Renal cortical epithelial cell (primary cell): ENCODE measurements at regions not wholly inside any gene's neighbourhood (a gene's known extent, or its start where the extent isn't known, plus 50 kb on each side); places are given as distances from the start of the nearest gene placed in this dataset.

Source experiments
- DNase-seq: peaks from one replicate; pipeline ENCODE4 v3.0.0-alpha.2; 2011; ENCODE audit warnings: low read depth

DNA sequence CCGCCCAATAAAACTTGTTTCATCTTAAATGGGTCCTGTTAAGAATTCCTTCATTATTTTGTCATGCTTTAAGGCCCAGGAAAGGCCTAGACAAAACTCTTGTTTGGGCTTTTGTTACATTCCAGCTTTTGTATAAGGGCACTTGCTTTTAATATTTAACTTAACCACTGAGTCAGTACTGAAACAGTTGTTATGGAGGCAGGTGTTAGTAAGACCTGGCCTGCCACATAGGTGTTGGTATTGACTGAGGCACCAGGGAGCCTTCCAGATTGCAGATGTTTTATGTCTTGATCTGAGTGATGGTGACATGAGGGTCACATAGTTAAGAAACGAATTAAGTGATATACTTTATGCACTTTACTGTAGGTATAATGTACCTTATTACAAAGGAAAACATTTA, 274.9 kb upstream of the TGFBR2 start:
- peak; percentile 93 for DNase-seq

DNA sequence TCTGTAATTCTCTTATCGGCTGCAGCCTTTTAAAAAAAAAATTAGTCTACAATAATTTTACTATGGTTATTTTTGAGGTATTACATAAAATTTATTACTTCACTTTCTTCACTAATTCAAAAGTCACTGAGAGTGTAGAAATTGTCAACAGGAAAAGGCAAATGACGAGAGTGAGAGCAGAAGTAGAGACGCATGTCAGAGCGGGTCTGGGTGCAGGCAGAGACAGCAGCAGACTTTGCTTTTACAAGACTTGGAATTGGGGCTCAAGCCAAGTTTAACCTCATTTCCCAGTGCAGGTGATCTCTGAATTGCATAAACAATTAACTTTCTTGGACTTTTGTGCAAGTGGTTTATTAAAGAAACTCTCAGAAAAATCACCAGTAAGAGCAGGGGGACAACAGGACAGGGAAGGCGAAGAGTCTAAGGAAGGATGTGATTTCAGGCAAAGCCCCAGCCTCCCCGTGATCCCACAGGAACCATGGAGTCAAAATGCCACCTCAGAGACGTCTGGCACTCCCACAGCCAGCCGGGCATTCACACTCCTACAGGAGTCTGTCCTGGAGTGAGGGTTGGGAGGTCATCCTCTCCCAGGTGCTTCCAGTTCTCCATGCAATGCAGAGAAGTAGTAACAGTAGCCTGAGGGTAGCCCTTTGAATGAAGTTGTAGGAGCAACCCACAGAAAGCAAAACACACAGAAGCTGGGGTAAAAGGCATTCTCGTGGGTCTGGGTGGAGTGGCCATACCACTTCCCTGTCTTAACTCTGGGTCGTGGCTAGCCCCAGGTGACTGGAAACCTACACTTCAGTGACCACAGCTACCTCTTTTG, 274.0 kb upstream of the TGFBR2 start:
- DNase-seq: peak; percentile 84

DNA sequence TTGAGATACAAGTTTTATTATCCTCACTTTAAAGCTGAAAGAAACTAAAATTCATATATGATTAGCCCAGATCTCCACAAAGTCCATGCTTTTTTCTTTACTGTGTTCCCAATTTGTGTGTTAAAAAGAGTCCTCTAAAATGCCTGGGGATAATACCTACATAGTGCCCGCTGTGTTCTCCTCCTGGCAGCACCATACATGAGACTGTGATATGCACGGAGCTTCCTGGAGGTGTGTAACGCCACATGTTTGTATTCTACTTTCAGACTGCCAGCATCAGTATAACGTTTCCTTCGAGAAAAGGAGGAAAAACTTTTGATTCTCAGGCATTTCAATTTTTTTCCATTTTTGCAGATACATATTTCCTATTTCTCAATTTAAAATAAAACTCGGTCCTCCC, 273.3 kb upstream of the TGFBR2 start:
- no peak for DNase-seq

DNA sequence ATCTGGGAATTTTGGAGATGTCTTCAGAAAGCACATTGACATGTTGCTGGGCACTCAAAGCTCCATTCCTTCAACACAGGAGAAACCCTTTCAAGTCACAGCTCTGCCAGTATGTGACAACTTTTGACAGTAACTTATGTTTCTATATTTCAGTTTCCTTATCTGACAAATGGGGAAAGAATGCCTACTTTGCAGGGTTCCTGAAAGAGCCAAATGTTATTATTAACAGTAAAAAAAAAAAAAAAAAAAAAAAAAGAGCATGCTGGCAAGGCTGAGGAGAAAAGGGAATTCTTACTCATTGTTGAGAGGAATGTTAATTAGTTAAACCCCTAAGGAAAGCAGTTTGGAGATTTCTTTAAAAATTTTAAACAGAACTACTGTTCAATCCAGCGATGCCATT, 272.5 kb upstream of the TGFBR2 start:
- DNase-seq: peak; percentile 50

DNA sequence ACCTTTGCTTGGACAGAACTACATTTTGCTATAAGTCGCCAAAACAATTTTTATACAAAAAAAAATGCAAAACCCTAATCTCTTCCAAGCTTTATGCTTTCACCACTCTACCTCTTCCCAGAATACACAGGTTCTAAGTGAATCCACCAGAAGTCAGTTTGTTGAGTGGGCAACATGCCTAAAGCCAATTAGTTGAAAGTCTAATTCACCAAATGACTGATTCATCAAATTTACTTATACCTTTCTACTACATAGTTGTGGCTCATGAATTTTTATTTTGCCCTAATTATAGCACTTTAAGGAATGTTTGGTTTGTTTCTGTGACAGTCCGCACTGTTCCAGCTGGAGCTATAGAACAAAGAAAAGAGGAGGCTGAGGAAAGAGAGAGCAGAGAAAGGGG, 265.9 kb upstream of the TGFBR2 start:
- no peak for DNase-seq

DNA sequence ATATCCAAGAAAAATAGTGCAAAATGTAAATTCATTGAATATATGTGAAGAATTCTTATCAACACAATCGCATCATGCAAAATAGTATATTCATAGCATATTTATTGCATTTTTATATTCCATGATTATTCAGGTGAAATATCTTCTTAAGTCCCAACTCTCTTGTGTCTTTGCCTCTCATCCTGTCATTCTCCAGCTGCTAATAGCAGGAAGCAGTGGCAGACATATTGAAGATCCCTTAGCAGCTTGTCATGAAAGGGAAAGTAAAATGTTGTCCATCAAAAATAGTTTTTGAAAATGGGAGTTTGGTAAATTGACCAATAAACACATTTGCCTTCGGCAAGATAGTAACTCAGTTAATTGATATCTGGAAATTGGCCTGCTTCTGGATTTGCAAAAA, 265.3 kb upstream of the TGFBR2 start:
- no peak for DNase-seq

DNA sequence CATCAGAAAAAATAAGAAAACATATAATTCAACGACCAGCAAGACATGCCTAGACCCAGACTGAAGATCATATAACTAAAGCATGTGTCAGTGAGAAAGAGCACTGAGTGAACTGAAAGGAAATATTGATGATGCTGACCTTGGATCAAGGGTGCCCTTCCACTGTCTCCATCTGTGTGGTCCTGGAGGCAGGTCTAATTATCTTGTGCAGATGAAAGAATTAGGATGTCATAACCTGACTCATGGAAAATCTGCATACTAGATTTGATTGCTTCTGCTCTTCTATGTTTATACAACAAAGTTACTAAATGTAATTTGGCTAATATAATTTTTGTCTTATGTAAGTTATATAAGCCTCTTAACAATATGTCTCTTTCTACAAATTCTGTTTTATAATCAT, 264.6 kb upstream of the TGFBR2 start:
- DNase-seq: no peak

DNA sequence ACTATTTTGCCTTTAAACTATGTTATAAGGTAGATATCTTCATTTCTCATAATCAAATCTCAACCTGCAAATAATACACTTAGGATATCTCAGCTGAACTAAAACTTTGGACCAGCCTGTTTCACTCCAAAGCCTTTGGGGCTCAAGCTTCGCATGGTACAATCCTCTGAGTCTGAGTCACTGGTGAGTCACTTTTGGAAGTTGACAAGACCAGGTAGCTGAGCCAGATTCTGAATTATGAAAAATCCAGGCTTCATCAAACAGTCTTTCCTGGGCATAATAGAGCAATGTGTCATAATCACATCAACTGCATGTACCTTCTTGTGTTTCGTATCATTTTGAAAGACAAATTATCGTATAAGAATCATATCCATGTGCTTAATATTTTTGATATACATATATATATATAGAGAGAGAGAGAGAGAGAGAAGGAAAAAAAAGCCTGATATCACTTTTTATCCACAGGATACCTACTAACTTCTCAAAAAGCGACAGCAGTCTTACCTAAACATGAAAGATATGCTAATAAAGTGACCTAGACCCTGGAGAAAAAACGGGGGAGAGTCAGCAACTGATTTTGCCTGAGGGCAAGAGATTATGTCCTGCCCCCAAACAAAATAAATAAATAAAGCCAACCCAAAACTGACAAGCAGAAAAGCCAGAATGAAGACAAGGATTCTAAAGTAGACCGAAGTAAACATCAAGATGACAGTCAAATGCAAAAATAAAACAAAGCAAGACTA, 263.9 kb upstream of the TGFBR2 start:
- DNase-seq: peak; percentile 97

DNA sequence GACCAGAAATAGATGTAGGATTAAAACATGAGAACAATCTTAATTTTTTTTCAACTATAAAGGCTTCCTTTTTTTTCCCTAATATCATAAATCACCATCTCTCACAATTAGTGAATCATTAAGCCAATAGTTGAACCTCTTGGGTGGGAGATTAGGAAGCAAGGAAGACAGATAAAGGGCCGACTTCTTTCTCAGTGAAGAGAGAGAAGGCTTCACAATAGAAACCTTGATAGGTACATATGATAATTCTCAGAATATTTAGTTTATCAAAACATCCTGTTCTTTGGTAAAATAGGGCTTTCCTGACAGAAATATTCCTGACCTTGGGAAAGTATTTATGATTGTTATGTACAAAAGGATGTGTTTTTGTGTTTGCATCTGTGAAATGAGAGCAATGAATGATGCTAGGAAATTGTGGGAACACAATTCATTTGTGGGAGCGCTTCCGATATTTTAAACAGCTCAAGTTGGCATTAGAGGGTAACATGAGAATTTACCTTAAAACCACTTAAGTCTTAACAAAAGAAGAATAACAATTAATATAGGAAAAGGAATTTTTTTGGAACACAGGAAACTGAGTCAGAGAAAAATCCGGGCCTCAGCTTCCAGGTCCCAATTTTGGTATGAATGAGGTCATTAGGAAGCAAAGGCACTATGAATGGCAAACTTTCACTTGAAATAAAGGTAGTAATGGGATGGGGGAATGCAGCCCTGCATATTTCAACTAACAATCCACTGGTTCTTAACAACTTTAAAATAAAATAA, 263.2 kb upstream of the TGFBR2 start:
- no peak for DNase-seq

DNA sequence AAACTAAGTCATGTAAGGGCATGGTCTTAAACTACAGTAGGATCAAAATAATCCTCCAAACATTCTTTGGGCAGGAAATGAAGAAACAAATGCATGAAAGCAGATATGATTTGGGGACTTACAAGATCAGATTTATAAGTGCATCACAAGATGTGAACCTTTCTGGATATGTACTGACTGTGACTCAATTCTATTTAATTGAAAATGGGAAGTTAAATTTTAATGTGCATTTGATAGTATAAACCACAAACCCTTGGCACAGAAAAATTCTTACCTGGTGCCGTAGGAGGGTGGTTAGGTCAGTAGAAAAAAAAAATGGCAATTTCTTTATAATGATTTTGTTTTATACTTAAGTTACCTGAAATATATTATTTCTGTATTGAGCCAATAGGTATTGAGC, 262.5 kb upstream of the TGFBR2 start:
- DNase-seq: peak; percentile 83

DNA sequence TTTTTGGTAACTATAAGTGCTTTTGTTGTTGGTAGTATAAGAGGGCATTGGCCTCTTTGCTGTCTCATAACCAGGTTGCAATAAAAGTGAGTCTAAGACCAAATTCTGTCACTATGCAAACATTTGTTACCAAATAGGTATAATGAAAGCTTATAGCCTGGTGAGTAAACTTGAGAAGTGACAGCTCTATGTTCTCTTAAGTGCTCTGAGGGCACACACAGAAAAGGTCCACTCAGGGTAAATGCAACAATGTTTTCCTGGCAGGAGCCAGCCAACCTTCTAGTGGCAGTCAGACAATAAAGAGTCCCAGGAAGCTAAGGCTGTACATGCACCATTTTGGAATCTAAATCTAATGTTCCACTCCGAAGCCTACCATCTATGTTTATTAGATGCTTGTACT, 262.1 kb upstream of the TGFBR2 start:
- DNase-seq: peak; percentile 89

DNA sequence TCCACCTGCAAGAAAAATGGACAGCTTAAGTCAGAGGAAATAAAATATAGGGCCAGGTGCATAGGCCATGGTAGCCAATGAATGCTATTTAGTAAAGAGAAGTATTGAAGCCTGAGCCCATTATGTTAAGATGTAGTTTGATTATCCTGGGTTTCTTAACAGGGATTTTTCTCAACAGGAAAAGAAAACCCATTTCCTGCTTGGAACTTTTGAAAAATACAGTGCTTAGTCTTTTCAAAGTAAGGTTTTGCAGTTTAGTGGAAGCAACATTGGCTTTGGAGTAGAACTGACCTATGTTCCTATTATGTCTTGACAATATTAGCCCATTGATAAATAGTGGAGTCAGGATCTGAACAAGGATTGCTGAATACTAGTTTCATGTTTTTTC, 259.5 kb upstream of the TGFBR2 start:
- DNase-seq: no peak

DNA sequence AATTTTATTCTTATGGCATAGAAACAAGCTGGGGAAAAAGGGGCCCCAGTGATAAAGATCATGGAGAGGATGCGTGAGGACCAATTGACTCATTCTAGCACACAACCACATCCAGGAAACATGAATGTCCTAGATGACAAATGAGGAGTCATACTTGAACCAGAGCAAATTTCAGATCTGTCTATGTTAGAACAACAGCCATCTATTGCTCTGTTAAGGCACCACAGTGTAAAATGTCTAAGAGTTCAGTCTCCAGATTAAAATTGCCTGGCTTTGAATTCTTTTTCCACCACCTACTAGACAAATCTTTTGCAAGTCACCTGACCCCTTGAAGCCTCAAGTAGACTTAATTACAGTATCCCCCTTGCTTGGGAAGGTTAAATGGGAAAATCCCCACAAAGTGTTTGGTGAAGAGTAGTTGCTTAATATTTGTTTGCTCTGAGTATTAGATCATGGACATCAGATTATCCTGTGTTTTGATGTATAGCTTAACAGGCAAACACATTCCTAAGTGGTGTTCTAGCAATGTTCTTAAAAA, 258.7 kb upstream of the TGFBR2 start:
- peak; percentile 76 for DNase-seq

DNA sequence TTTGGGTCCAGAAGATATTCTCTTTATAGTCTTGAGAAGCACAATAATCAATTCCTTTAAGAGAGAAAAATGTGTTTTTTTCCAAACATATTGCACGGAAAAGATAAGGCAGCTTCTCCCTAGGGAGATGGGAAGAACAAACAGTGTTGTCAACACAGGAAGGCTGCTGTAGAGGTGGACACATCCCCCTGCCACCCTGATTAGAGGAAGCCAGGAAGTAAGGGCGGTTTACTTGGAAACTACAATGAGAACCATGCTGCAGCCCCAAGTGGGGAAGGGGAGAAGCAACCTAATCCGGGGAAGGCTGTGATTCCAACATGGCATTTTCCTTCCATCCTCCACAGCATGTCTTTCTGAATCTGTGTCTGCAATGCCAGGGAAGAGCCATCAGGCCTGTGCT, 256.9 kb upstream of the TGFBR2 start:
- DNase-seq: no peak

DNA sequence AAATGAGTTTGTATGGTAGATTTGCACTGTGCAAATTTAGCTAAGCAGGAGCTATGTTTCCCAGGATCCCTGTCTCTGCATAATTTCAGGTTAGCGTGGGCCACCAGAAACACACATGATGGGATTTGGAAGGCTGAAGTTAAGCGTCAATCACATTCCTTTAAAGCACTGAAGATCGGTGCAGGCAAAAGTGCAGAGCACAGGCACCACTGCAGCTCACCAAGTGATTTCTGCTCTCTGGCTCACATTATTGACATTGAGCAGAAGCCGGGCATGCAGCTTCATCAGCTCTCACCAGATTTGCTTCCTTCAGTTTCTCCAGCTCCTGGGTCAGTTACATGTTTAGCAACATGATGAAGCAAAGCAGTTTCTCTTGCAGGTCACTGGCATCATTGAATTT, 256.4 kb upstream of the TGFBR2 start:
- no peak for DNase-seq

DNA sequence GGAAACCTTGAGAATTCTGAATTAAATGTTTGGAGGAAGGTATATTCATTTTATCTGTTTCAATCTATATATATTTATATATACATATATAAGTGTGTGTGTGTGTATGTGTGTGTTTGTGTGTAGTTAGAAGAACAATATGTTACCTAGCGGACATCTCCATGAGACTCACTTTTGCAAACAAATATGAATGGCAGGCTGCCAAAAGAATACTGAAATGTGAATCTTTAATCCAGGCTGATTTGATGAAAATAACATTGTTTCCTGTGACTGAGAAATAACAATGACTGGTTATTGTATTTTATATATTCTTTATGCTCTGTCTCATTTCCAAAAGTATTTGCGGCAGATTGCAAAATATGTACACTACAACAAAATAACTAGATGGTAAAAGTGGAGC, 255.5 kb upstream of the TGFBR2 start:
- DNase-seq: no peak

DNA sequence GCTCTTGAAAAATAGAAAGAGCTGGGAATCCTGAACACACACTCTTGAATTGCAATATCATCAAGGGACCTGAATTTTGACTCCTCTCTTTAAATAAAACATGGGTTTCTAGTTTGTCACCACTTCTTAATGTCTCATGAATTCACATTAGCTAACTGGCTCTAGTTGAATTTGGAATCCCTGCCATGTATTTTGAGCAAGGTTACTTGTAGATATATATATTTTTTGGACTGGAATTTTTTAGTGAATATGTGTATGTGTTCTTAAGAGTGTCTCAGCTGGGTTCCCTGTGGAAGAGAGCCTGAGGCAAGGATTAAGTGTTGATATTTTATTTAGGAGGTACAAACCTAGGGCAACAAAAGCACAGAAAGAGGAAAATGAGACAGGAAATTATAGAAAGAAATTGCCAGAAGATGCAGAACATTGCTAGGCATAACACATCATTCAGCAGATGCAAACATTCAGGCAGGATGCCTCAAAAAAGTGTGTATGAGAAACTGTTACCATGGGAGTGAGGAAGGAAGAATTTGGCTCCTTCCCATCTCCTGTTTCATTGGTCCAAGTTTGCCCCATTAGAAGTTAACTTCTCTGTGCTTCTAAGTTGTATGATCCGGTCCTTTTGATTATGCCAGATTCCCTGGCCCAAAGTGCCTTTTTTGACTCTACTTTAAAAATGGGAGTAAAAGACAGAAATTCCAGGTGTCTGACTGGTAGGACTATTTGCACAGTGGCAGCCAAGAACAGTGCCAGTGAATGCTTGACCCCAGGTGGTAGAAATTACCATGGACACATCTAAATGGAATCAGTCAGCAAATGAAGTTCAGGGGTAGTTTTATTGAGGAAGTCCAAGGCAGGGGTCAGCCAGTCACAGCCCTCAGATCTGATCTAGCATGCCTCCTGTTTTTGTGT, 253.7 kb upstream of the TGFBR2 start:
- DNase-seq: no peak

DNA sequence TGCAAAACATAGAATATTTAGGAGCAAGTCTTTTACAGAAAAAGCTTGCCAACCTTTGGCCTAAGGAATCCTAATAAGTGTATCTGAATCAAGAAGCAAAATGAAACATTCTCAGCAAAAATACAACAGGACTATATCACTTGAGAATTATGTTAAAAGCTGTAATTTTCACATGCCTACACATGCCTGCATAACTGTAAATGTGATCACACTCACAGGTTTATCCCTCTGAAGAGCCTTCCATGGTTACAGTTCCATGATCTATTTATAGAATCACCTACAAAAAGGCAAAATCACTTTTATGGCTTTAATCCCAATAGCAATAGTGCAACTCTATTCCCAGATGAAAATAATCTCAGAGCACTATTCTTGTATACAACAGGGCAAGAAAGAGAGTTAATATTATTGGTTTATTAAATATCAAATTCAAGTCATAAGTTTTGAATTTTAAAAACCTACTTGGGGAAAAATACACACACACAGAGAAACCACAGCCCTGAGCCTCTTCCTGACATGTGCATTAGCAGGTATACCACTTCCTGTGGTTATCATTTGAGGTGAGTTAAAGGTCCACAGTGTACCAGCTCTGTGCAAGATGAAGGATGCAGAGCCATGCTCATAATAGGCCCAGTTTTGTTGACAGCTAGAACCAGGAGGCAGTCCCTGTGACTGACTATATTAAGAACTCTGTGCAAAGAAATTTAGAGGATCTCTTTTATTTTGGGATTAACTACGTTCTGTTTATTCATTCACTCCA, 252.5 kb upstream of the TGFBR2 start:
- no peak for DNase-seq

DNA sequence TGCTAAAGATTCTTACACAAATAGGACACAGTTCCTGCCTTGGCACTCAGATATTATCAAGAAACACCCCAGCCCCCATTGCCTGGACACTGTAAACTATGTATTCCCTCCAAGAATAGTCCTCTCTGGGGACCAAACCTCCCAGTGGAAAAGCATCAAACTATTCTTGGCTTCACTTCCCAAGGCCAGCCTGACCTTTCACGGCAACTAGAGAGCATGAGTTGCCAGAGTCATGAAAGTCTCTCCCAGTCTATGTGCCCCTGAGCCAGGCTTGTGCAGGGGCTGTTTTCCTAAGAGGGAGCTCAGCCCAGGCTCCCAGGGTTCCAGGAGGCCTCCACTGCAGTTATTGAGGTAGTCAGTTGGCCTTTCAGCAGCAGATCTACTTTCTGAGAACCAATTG, 251.9 kb upstream of the TGFBR2 start:
- no peak for DNase-seq

DNA sequence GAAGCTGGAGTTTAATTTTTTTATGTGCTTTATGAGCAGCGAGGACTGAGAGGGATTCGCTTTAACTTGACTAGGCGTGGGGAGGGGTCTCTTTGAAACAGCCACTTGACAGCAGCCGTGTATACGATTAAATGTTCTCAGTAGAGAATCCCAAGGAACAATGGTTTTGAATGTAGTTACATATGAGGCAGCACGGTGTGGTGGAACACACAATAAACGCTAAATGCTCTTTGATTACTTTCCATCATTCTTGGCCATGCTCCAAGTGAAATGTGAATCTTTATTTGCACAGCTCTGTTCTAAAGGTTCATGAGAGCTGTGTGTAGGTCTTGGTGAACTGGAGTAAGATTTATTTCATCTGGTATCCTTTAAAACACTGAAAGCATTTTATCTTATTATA, 251.4 kb upstream of the TGFBR2 start:
- DNase-seq: no peak

DNA sequence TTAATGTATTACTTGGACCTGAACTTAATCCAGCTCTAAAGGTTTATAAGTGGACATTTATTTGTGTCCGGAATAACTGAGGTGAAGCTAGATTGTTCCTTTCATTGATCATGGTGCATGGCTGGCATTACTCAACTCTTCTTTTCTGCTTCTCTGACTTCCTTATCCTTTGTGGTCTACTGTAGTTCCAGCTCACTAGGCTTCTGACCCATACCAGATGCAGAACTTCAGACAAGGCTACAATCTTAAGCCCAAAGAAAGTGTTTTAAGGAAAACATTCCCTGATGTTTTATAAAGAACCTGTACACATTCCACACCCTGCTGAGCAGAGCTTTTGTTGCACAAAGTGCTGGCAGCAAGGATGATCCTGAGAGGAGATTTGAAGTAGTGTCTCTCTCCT, 250.8 kb upstream of the TGFBR2 start:
- peak; percentile 93 for DNase-seq
